ENCODE measurements at regions not wholly inside any gene's neighbourhood (a gene's known extent, or its start where the extent isn't known, plus 50 kb on each side); places are given as distances from the start of the nearest gene placed in this dataset.
"Not testable (repeated sequence)": the region's sequence is repeated elsewhere in the genome, so short reads cannot be mapped to it uniquely, and the experiment has no call there.

- DNase-seq = no peak
Observed at GRCh38 chr17:49898366-49899190, 50.7 kb upstream of the TAC4 start.

- DNase-seq = no peak
Observed at GRCh38 chr17:49899191-49899485, 51.3 kb upstream of the TAC4 start.

- DNase-seq = no peak
Observed at GRCh38 chr17:49899588-49899987, 51.7 kb upstream of the TAC4 start.

- not testable (repeated sequence) for DNase-seq
Observed at GRCh38 chr17:49900801-49901200, 52.9 kb upstream of the TAC4 start.

GRCh38 chr17:49901460-49902331 lies 53.8 kb upstream of the TAC4 start:
- DNase-seq = no peak

- no peak for DNase-seq
Observed at GRCh38 chr17:49903523-49903922, 55.7 kb upstream of the TAC4 start.

- no peak for DNase-seq
Observed at GRCh38 chr17:49904893-49905292, 57.0 kb upstream of the TAC4 start.

- no peak for DNase-seq
Observed at GRCh38 chr17:49906531-49907136, 58.8 kb upstream of the TAC4 start.

- DNase-seq = no peak
Observed at GRCh38 chr17:49907279-49907678, 59.4 kb upstream of the TAC4 start.

- DNase-seq = no peak
Observed at GRCh38 chr17:49908782-49909714, 59.9 kb upstream of the DLX4 start.

GRCh38 chr17:49910094-49910857 lies 58.7 kb upstream of the DLX4 start:
- no peak for DNase-seq

GRCh38 chr17:49910858-49911204 lies 58.2 kb upstream of the DLX4 start:
- DNase-seq = peak; percentile 25

- no peak for DNase-seq
Observed at GRCh38 chr17:49911719-49912118, 57.3 kb upstream of the DLX4 start.

- DNase-seq = no peak
Observed at GRCh38 chr17:49913226-49914095, 55.5 kb upstream of the DLX4 start.

GRCh38 chr17:49914096-49914490 lies 54.9 kb upstream of the DLX4 start:
- peak; percentile 78 for DNase-seq

- DNase-seq = no peak
Observed at GRCh38 chr17:49914664-49915063, 54.3 kb upstream of the DLX4 start.

- DNase-seq = no peak
Observed at GRCh38 chr17:49915260-49915659, 53.7 kb upstream of the DLX4 start.

- no peak for DNase-seq
Observed at GRCh38 chr17:49915670-49916069, 53.3 kb upstream of the DLX4 start.

GRCh38 chr17:49916854-49917515 lies 52.0 kb upstream of the DLX4 start:
- DNase-seq = no peak

GRCh38 chr17:49918591-49918990 lies 50.4 kb upstream of the DLX4 start:
- DNase-seq = no peak
